Activated CD8-positive, alpha-beta memory T cell treated with anti-CD3 and anti-CD28 coated beads for 36 hours (primary cell): ENCODE measurements at regions not wholly inside any gene's neighbourhood (a gene's known extent, or its start where the extent isn't known, plus 50 kb on each side); places are given as distances from the start of the nearest gene placed in this dataset.

Experiments
- CTCF ChIA-PET: fragments of 350-600 bp; sonication (Branson Sonifier 250); formaldehyde crosslinking; loops from one replicate; lab custom pipeline; 2021; ENCODE audit warnings: antibody characterized with exemption; lab: Charles Lee
- POLR2A ChIA-PET: fragments of 350-600 bp; sonication (Branson Sonifier 250); formaldehyde crosslinking; loops from one replicate; lab custom pipeline; 2021; ENCODE audit warnings: antibody characterized with exemption; lab: Charles Lee

GRCh38 chr15:67976506-67977073 lies 77.5 kb upstream of the PIAS1 start:
- ChIA-PET CTCF (no interaction called here), POLR2A (no interaction called here)

GRCh38 chr15:67977414-67978089 lies 76.6 kb upstream of the PIAS1 start:
- ChIA-PET POLR2A (no interaction called here), CTCF (no interaction called here)

GRCh38 chr15:67979281-67979680 lies 74.8 kb upstream of the PIAS1 start:
- POLR2A ChIA-PET, result no interaction called here
- CTCF ChIA-PET, result no interaction called here

- POLR2A ChIA-PET, result no interaction called here
- CTCF ChIA-PET, result no interaction called here
These were observed 73.9 kb upstream of the PIAS1 start for GRCh38 chr15:67980171-67980570.

- CTCF ChIA-PET, result no interaction called here
These were observed 73.1 kb upstream of the PIAS1 start for GRCh38 chr15:67980773-67981685.

GRCh38 chr15:67981848-67982247 lies 72.3 kb upstream of the PIAS1 start:
- CTCF ChIA-PET, result no interaction called here
- POLR2A ChIA-PET, result no interaction called here

More at GRCh38 chr15:67980773-67981685, 73.1 kb upstream of the PIAS1 start:
- POLR2A ChIA-PET, result no interaction called here

- ChIA-PET POLR2A (interaction anchor here (0.6 kb wide), 1 partner anchor 296 kb away, joined by 6 read pairs; no protein-coding TSS in a partner anchor), CTCF (no interaction called here)
These were observed 62.4 kb upstream of the PIAS1 start for GRCh38 chr15:67991706-67992105.

- POLR2A ChIA-PET, result no interaction called here
- CTCF ChIA-PET, result no interaction called here
These were observed 61.7 kb upstream of the PIAS1 start for GRCh38 chr15:67992411-67992810.

GRCh38 chr15:67992834-67993233 lies 61.3 kb upstream of the PIAS1 start:
- CTCF ChIA-PET, result no interaction called here
- POLR2A ChIA-PET, result no interaction called here

- CTCF ChIA-PET, result interaction anchor here (1.0 kb wide), 1 partner anchor 213 kb away, joined by 3 read pairs; no protein-coding TSS in a partner anchor
These were observed 56.1 kb upstream of the PIAS1 start for GRCh38 chr15:67997996-67998395.

GRCh38 chr15:67998599-67999133 lies 55.4 kb upstream of the PIAS1 start:
- CTCF ChIA-PET, result interaction anchor here (1.0 kb wide), 1 partner anchor 213 kb away, joined by 3 read pairs; no protein-coding TSS in a partner anchor

More at GRCh38 chr15:67997996-67998395, 56.1 kb upstream of the PIAS1 start:
- POLR2A ChIA-PET, result no interaction called here

GRCh38 chr15:67999320-68000100 lies 54.6 kb upstream of the PIAS1 start:
- CTCF ChIA-PET, result no interaction called here
- POLR2A ChIA-PET, result no interaction called here

More at GRCh38 chr15:67998599-67999133, 55.4 kb upstream of the PIAS1 start:
- POLR2A ChIA-PET, result no interaction called here

GRCh38 chr15:68000754-68001153 lies 53.4 kb upstream of the PIAS1 start:
- ChIA-PET CTCF (no interaction called here), POLR2A (no interaction called here)

- POLR2A ChIA-PET, result no interaction called here
These were observed 52.3 kb upstream of the PIAS1 start for GRCh38 chr15:68001811-68002210.

GRCh38 chr15:68003297-68003696 lies 50.8 kb upstream of the PIAS1 start:
- CTCF ChIA-PET, result no interaction called here
- POLR2A ChIA-PET, result no interaction called here

More at GRCh38 chr15:68001811-68002210, 52.3 kb upstream of the PIAS1 start:
- CTCF ChIA-PET, result no interaction called here
